ENCODE measurements at regions not wholly inside any gene's neighbourhood (a gene's known extent, or its start where the extent isn't known, plus 50 kb on each side); places are given as distances from the start of the nearest gene placed in this dataset.

GRCh38 chr1:105101261-105101660 lies 1351.6 kb downstream of the AMY1C start:
- TF ChIP-seq POLR2A (IDR thresholded peaks at IDR 0.05; ENCODE audit: low read depth, low read length) (no peak), POLR2AphosphoS5 (IDR thresholded peaks at IDR 0.05; ENCODE audit: insufficient read depth, low read depth, low read length) (no peak), CTCF (IDR thresholded peaks at IDR 0.05; ENCODE audit: extremely low read depth in 1 of 2, insufficient read depth in 1 of 2, low read depth in 1 of 2, low read length in 2 of 2) (no peak), MYC (IDR thresholded peaks at IDR 0.05; ENCODE audit: low read depth, low read length) (no peak), EZH2 (IDR thresholded peaks at IDR 0.05; ENCODE audit: borderline replicate concordance, low read depth, low read length, severe bottlenecking) (no peak), MAX (IDR thresholded peaks at IDR 0.05; ENCODE audit: insufficient read depth, insufficient read length) (no peak), FOS (IDR thresholded peaks at IDR 0.05; ENCODE audit: borderline replicate concordance, insufficient read depth, low read length) (no peak), JUN (IDR thresholded peaks at IDR 0.05; ENCODE audit: borderline replicate concordance, insufficient read depth, insufficient read length, low read depth) (no peak)

All from endothelial cell of umbilical vein (primary cell).